ENCODE measurements at regions not wholly inside any gene's neighbourhood (a gene's known extent, or its start where the extent isn't known, plus 50 kb on each side); places are given as distances from the start of the nearest gene placed in this dataset.

- Histone ChIP-seq H3K4me1 (ENCODE audit: control insufficient read depth in 1 of 2, insufficient read depth in 2 of 2, low read length in 2 of 2) (no peaks in the 10 kb centered on the region), H3K27ac (ENCODE audit: low read depth in 1 of 2, low read length in 2 of 2) (no peak overlapping the region), H3K79me2 (ENCODE audit: insufficient read depth, low read length) (no peaks in the 10 kb centered on the region), H3K4me2 (replicated peaks; ENCODE audit: extremely low read depth, low read length, poor library complexity, severe bottlenecking) (no peak overlapping the region), H3K27me3 (ENCODE audit: control insufficient read depth in 2 of 2, insufficient read depth in 2 of 2, low read length in 2 of 2) (no peaks in the 10 kb centered on the region), H3K36me3 (replicated peaks in 1 of 2; ENCODE audit: control insufficient read depth in 1 of 2, insufficient read depth in 2 of 2, low read length in 2 of 2) (no peaks in the 10 kb centered on the region), H3K9me3 (replicated peaks in 1 of 2; ENCODE audit: control insufficient read depth in 1 of 2, insufficient read depth in 1 of 2, low read length in 2 of 2) (no peaks in the 10 kb centered on the region), H3K4me3 (replicated peaks in 1 of 3; ENCODE audit: low read depth in 2 of 3, low read length in 3 of 3) (no peak overlapping the region), H3K9ac (ENCODE audit: insufficient read depth, low read length, poor library complexity, severe bottlenecking) (no peak overlapping the region), H4K20me1 (ENCODE audit: insufficient read depth, low read length) (no peaks in the 10 kb centered on the region), H2AFZ (ENCODE audit: insufficient read depth, low read depth, low read length, poor library complexity, severe bottlenecking) (no peak overlapping the region)
- Mint-ChIP-seq H3K9me3 (peaks cover 0 to 8% (median 2%) of the 10 kb centered on the region in 7 donors), H3K27me3 (ENCODE audit: low read depth in 3 of 3) (peaks cover 0 to 2% (median 0%) of the 10 kb centered on the region in 3 donors), H3K27ac (no peak overlapping the region), H3K36me3 (no peaks in the 10 kb centered on the region), H3K4me1 (no peaks in the 10 kb centered on the region), H3K4me3 (no peak overlapping the region)
- TF ChIP-seq CTCF (IDR thresholded peaks at IDR 0.05): no peak
- no peak for DNase-seq
- 78% methylated on average over 2 of the region's 2 CpGs for WGBS (ENCODE audit: insufficient coverage)
- intact Hi-C loops (cut with micrococcal nuclease): no loop called here
Measured at GRCh38 chr13:78183732-78184131, 265.1 kb upstream of the EDNRB start.

- WGBS (ENCODE audit: insufficient coverage): no CpG with 5 or more reads among the region's 2 CpGs
- no peak overlapping the region for H2AFZ ChIP-seq (ENCODE audit: insufficient read depth, low read depth, low read length, poor library complexity, severe bottlenecking)
- H3K9me3 Mint-ChIP-seq: peaks cover 0 to 8% (median 2%) of the 10 kb centered on the region in 7 donors
- no peak overlapping the region for H3K9ac ChIP-seq (ENCODE audit: insufficient read depth, low read length, poor library complexity, severe bottlenecking)
- no peaks in the 10 kb centered on the region for H3K4me1 ChIP-seq (ENCODE audit: control insufficient read depth in 1 of 2, insufficient read depth in 2 of 2, low read length in 2 of 2)
- H3K27me3 ChIP-seq (ENCODE audit: control insufficient read depth in 2 of 2, insufficient read depth in 2 of 2, low read length in 2 of 2): no peaks in the 10 kb centered on the region
- no peaks in the 10 kb centered on the region for H3K36me3 Mint-ChIP-seq
- TF ChIP-seq CTCF (IDR thresholded peaks at IDR 0.05): no peak
- H3K27me3 Mint-ChIP-seq (ENCODE audit: low read depth in 3 of 3): peaks cover 0 to 2% (median 0%) of the 10 kb centered on the region in 3 donors
- H3K4me3 ChIP-seq (replicated peaks in 1 of 3; ENCODE audit: low read depth in 2 of 3, low read length in 3 of 3): no peak overlapping the region
- H3K4me2 ChIP-seq (replicated peaks; ENCODE audit: extremely low read depth, low read length, poor library complexity, severe bottlenecking): no peak overlapping the region
- no peaks in the 10 kb centered on the region for H3K36me3 ChIP-seq (replicated peaks in 1 of 2; ENCODE audit: control insufficient read depth in 1 of 2, insufficient read depth in 2 of 2, low read length in 2 of 2)
- no peaks in the 10 kb centered on the region for H3K9me3 ChIP-seq (replicated peaks in 1 of 2; ENCODE audit: control insufficient read depth in 1 of 2, insufficient read depth in 1 of 2, low read length in 2 of 2)
- H3K79me2 ChIP-seq (ENCODE audit: insufficient read depth, low read length): no peaks in the 10 kb centered on the region
- H3K27ac Mint-ChIP-seq: no peak overlapping the region
- no peak overlapping the region for H3K27ac ChIP-seq (ENCODE audit: low read depth in 1 of 2, low read length in 2 of 2)
- H4K20me1 ChIP-seq (ENCODE audit: insufficient read depth, low read length): no peaks in the 10 kb centered on the region
- intact Hi-C loops (cut with micrococcal nuclease): no loop called here
- H3K4me3 Mint-ChIP-seq: no peak overlapping the region
- no peak for DNase-seq
- no peaks in the 10 kb centered on the region for H3K4me1 Mint-ChIP-seq
Measured at GRCh38 chr13:78182813-78183212, 264.2 kb upstream of the EDNRB start.
